ENCODE measurements at regions not wholly inside any gene's neighbourhood (a gene's known extent, or its start where the extent isn't known, plus 50 kb on each side); places are given as distances from the start of the nearest gene placed in this dataset.

DNA sequence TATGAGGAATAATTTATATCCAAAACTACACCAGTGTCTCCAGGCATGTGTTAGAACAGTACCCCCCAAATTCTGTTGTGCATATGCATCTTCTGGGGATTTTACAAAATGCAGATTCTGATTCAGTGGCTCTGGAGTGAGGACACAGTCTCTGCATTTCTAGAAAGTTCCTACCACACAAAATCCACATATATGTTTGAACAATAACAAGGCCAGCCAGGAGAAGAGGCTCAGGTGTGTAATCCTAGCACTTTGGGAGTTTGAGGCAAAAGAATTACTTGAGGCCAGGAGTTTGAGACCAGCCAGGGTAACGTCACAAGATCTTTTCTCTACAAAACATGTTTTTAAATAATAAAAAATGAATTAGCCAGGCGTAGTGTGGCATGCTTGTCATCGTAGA, 84.9 kb downstream of the ZNF280B start:
- TF ChIP-seq EZH2 (IDR thresholded peaks at IDR 0.05): no peak
- TF ChIP-seq POLR2AphosphoS5 (IDR thresholded peaks at IDR 0.05; ENCODE audit: borderline replicate concordance, low read depth, low read length): no peak
- no peak for TF ChIP-seq FOXP2 (optimal IDR thresholded peaks at IDR 0.05; ENCODE audit: control extremely low read depth, extremely low read length, insufficient read depth)
- Histone ChIP-seq H3K27ac (no peak overlapping the region), H3K9me3 (ENCODE audit: low read depth, low read length) (no peaks in the 10 kb centered on the region)

GRCh38 chr22:22424210-22424800, 84.2 kb downstream of the ZNF280B start:
- no peak overlapping the region for H3K9ac ChIP-seq (ENCODE audit: insufficient read length)
- no peak overlapping the region for H3K27ac ChIP-seq
- no peaks in the 10 kb centered on the region for H3K9me3 ChIP-seq (ENCODE audit: low read depth, low read length)
- DNase-seq (ENCODE audit: low read depth, low spot score): no peak
- H3K4me3 ChIP-seq: no peak overlapping the region
- no peak for TF ChIP-seq POLR2AphosphoS5 (IDR thresholded peaks at IDR 0.05; ENCODE audit: borderline replicate concordance, low read depth, low read length)
- TF ChIP-seq FOXP2 (optimal IDR thresholded peaks at IDR 0.05; ENCODE audit: control extremely low read depth, extremely low read length, insufficient read depth): no peak
- TF ChIP-seq EZH2 (IDR thresholded peaks at IDR 0.05): no peak
- no peaks in the 10 kb centered on the region for H3K36me3 ChIP-seq (ENCODE audit: insufficient read depth, low read length)

More for the DNA sequence above, 84.9 kb downstream of the ZNF280B start:
- Histone ChIP-seq H3K4me3 (no peak overlapping the region), H3K36me3 (ENCODE audit: insufficient read depth, low read length) (no peaks in the 10 kb centered on the region), H3K9ac (ENCODE audit: insufficient read length) (no peak overlapping the region)
- no peak for DNase-seq (ENCODE audit: low read depth, low spot score)

- no peaks in the 10 kb centered on the region for H3K9me3 ChIP-seq (ENCODE audit: low read depth, low read length)
- no peak overlapping the region for H3K9ac ChIP-seq (ENCODE audit: insufficient read length)
- H3K36me3 ChIP-seq (ENCODE audit: insufficient read depth, low read length): no peaks in the 10 kb centered on the region
- no peak overlapping the region for H3K27ac ChIP-seq
- no peak overlapping the region for H3K4me3 ChIP-seq
- TF ChIP-seq FOXP2 (optimal IDR thresholded peaks at IDR 0.05; ENCODE audit: control extremely low read depth, extremely low read length, insufficient read depth): no peak
- no peak for TF ChIP-seq POLR2AphosphoS5 (IDR thresholded peaks at IDR 0.05; ENCODE audit: borderline replicate concordance, low read depth, low read length)
- no peak for TF ChIP-seq EZH2 (IDR thresholded peaks at IDR 0.05)
- DNase-seq (ENCODE audit: low read depth, low spot score): no peak
Measured at GRCh38 chr22:22424956-22425355, 83.6 kb downstream of the ZNF280B start.

DNA sequence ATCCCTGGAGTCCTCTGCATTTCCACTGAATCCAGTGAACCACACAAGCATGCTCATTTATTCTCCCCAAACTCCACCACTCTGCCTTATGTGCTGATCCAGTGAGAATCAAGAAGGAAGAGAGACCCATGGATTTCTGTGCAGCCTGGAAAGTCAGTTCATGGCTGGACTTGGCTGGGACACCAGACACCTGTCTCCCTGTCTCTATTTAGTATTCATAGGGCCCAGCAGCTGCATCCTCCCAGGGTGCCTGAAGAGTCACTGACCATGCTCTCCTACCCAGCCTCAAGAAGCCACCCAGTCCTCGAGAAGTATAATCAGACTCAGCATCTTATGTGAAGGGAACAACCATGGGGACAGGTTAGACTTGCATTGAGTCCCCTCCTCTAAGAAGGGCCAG, 83.2 kb downstream of the ZNF280B start:
- no peak for DNase-seq (ENCODE audit: low read depth, low spot score)
- no peak overlapping the region for H3K4me3 ChIP-seq
- no peak for TF ChIP-seq FOXP2 (optimal IDR thresholded peaks at IDR 0.05; ENCODE audit: control extremely low read depth, extremely low read length, insufficient read depth)
- no peak for TF ChIP-seq POLR2AphosphoS5 (IDR thresholded peaks at IDR 0.05; ENCODE audit: borderline replicate concordance, low read depth, low read length)
- no peak for TF ChIP-seq EZH2 (IDR thresholded peaks at IDR 0.05)
- H3K9me3 ChIP-seq (ENCODE audit: low read depth, low read length): no peaks in the 10 kb centered on the region
- no peaks in the 10 kb centered on the region for H3K36me3 ChIP-seq (ENCODE audit: insufficient read depth, low read length)
- H3K9ac ChIP-seq (ENCODE audit: insufficient read length): no peak overlapping the region
- H3K27ac ChIP-seq: no peak overlapping the region

DNA sequence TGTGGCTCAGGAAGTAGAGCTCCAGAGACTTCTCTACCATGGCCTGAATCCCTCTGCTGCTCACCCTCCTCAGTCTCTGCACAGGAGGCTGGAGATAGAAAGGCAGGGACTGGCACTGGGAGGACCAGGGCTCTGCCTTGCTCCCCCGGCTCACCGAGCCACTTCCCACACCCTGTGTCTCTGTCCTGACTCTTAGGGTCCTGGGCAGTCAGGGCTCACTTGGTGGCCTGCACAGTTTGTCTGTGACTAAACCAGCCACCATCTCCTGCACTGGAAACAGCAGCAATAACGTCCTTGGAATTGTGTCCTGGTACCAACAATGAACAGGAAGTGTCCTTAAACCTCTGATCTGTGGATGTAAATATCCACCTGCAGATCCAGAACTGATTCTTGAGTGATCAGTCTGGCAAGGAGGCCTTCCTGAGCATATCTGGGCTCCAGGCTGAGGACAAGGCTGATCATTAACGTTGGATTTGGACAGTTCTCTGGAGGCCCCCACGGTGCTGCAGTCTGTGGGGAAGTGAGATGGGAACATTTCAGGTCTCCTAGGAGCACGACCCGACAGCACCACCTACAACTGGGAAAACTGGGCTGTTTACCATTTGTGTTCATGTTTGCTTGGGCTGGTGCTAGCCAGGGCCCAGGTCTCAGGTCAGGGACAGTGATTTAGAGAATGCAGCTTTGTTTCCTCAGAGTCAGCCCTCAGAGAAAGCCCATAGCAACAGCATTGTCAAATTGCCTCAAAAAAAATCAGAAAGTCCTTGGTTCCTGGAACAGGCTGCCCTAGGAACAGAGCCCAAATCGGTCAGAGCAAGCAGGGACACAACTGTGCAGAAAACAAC, 82.5 kb downstream of the ZNF280B start:
- Histone ChIP-seq H3K4me3 (no peak overlapping the region), H3K27ac (no peak overlapping the region), H3K36me3 (ENCODE audit: insufficient read depth, low read length) (no peaks in the 10 kb centered on the region), H3K9ac (ENCODE audit: insufficient read length) (no peak overlapping the region), H3K9me3 (ENCODE audit: low read depth, low read length) (no peaks in the 10 kb centered on the region)
- no peak for TF ChIP-seq FOXP2 (optimal IDR thresholded peaks at IDR 0.05; ENCODE audit: control extremely low read depth, extremely low read length, insufficient read depth)
- TF ChIP-seq EZH2 (IDR thresholded peaks at IDR 0.05): no peak
- no peak for DNase-seq (ENCODE audit: low read depth, low spot score)

GRCh38 chr22:22427542-22428065, 80.9 kb downstream of the ZNF280B start:
- no peak overlapping the region for H3K4me3 ChIP-seq

DNA sequence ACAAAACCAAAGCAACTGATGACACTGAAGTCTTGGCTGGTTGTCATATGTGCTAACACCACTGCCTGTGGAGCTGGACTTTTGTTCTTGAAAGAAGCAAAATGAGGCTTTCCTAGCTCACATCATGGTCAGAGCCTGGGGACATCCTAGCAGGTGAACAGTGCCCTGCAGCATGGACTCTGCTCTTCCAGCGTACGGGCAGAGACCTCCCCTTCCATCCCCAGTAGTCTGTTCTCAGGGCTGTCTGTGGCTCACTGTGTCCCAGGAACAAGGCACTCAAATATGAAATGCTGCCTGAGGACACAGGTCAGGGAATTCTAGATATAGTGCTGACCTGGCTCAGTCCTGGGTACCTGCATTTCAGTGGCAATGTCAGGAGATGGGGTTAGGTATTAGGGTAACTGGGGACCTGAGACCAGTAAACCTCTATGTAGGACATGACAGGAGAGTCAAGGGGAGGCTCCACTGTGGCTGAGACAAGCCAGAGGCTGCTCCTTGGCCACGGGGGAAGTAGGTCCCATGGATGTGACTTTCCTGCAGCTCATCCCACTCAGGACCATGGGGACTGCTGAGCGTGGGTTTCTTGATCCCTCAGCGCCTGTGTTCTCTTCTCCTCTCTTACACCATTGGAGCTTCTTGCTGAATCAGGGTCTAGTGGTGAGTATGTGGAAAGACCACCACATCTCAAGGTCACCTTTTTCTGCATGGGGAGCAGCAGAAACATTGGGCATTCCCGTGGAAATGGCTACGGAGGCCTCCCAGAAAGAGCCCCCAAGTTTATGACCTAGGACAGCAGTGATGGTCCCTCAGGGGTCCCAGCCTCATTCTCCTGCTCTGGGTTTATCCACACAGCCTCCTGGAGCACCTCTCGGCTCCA, 80.1 kb downstream of the ZNF280B start:
- Histone ChIP-seq H3K4me3 (no peak overlapping the region), H3K27ac (no peak overlapping the region), H3K9me3 (ENCODE audit: low read depth, low read length) (no peaks in the 10 kb centered on the region), H3K36me3 (ENCODE audit: insufficient read depth, low read length) (no peaks in the 10 kb centered on the region), H3K9ac (ENCODE audit: insufficient read length) (no peak overlapping the region)
- TF ChIP-seq EZH2 (IDR thresholded peaks at IDR 0.05) (no peak), FOXP2 (optimal IDR thresholded peaks at IDR 0.05; ENCODE audit: control extremely low read depth, extremely low read length, insufficient read depth) (no peak), POLR2AphosphoS5 (IDR thresholded peaks at IDR 0.05; ENCODE audit: borderline replicate concordance, low read depth, low read length) (no peak)
- DNase-seq (ENCODE audit: low read depth, low spot score): no peak

More at GRCh38 chr22:22427542-22428065, 80.9 kb downstream of the ZNF280B start:
- no peak for DNase-seq (ENCODE audit: low read depth, low spot score)
- TF ChIP-seq EZH2 (IDR thresholded peaks at IDR 0.05) (no peak), FOXP2 (optimal IDR thresholded peaks at IDR 0.05; ENCODE audit: control extremely low read depth, extremely low read length, insufficient read depth) (no peak), POLR2AphosphoS5 (IDR thresholded peaks at IDR 0.05; ENCODE audit: borderline replicate concordance, low read depth, low read length) (no peak)
- no peaks in the 10 kb centered on the region for H3K36me3 ChIP-seq (ENCODE audit: insufficient read depth, low read length)
- H3K27ac ChIP-seq: no peak overlapping the region
- H3K9me3 ChIP-seq (ENCODE audit: low read depth, low read length): no peaks in the 10 kb centered on the region
- H3K9ac ChIP-seq (ENCODE audit: insufficient read length): no peak overlapping the region

All from SK-N-MC (cell line).